ENCODE measurements at regions not wholly inside any gene's neighbourhood (a gene's known extent, or its start where the extent isn't known, plus 50 kb on each side); places are given as distances from the start of the nearest gene placed in this dataset.

DNA sequence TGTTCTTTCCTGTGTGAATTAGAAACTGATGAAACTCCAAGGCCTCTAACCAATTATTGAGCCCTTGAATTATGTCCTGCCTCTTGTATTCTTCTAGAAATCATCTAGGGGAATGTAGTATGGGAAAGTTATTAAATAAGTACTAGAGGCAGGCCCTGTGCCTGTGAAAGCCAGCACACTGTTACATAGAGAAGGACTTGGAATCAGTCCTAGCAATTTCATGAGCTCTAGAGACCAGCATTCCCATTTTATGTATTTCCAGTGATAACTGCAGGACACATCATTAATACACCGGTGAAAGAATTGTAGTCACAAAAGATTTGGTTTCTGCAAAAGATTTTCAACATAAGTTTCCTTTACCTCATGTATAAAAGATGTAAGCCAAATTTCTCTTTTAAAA, 168.5 kb upstream of the VLDLR start:
- TF ChIP-seq, protein P1, sequence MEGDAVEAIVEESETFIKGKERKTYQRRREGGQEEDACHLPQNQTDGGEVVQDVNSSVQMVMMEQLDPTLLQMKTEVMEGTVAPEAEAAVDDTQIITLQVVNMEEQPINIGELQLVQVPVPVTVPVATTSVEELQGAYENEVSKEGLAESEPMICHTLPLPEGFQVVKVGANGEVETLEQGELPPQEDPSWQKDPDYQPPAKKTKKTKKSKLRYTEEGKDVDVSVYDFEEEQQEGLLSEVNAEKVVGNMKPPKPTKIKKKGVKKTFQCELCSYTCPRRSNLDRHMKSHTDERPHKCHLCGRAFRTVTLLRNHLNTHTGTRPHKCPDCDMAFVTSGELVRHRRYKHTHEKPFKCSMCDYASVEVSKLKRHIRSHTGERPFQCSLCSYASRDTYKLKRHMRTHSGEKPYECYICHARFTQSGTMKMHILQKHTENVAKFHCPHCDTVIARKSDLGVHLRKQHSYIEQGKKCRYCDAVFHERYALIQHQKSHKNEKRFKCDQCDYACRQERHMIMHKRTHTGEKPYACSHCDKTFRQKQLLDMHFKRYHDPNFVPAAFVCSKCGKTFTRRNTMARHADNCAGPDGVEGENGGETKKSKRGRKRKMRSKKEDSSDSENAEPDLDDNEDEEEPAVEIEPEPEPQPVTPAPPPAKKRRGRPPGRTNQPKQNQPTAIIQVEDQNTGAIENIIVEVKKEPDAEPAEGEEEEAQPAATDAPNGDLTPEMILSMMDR (conservative IDR thresholded peaks at IDR 0.05; ENCODE audit: low read depth, low read length) = no peak
- TF ChIP-seq CHD1 (IDR thresholded peaks at IDR 0.05; ENCODE audit: low read depth, low read length) = no peak

All from IMR-90 (cell line).